ENCODE measurements at regions not wholly inside any gene's neighbourhood (a gene's known extent, or its start where the extent isn't known, plus 50 kb on each side); places are given as distances from the start of the nearest gene placed in this dataset.

DNA sequence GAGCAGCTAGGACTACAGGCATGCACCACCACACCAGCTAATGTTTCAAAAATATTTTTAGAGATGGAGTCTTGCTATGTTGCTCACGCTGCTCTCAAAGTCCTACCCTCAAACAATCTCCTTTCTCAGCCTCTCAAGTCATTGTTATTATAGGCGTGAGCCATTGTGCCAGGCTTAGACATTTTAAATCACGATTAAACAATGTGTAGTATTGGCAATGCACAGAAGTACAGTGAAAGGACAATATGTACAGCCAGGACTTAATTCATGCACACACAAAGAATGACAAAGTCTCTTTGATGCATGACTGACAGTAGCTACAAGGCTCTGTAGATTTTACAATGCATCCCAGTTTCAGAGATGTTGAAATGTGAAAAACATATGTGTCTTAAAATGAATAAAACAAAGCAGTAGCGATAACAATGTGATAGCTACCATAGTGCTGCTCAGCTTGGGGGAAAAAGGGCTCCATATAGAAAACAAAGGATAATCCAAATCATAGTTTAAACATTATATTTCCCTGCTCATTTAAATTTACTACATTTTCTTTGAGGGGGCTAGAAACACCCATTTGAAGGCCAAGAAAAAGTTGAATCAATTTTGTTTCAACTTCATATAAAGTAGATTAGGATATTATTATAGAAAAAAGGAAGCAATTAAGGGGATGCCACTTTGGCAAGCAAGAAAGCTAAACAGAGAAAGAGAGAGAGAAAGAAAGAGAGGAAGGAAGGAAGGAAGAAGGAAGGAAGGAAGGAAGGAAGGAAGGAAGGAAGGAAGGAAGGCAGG lies 272.4 kb upstream of the SMIM31 start:
- no peak for ATAC-seq (ENCODE audit: insufficient number of reproducible peaks, low FRiP score, low read depth)
- Histone ChIP-seq H3K4me3 (no peak overlapping the region), H3K4me1 (ENCODE audit: control insufficient read depth in 1 of 2, low read depth in 2 of 2) (no peaks in the 10 kb centered on the region), H3K27me3 (replicated peaks; ENCODE audit: insufficient read depth) (no peaks in the 10 kb centered on the region), H3K9me3 (no peaks in the 10 kb centered on the region), H3K27ac (no peak overlapping the region), H3K36me3 (no peaks in the 10 kb centered on the region)
- DNase-seq (ENCODE audit: low spot score) = no peak
- TF ChIP-seq, protein P1, sequence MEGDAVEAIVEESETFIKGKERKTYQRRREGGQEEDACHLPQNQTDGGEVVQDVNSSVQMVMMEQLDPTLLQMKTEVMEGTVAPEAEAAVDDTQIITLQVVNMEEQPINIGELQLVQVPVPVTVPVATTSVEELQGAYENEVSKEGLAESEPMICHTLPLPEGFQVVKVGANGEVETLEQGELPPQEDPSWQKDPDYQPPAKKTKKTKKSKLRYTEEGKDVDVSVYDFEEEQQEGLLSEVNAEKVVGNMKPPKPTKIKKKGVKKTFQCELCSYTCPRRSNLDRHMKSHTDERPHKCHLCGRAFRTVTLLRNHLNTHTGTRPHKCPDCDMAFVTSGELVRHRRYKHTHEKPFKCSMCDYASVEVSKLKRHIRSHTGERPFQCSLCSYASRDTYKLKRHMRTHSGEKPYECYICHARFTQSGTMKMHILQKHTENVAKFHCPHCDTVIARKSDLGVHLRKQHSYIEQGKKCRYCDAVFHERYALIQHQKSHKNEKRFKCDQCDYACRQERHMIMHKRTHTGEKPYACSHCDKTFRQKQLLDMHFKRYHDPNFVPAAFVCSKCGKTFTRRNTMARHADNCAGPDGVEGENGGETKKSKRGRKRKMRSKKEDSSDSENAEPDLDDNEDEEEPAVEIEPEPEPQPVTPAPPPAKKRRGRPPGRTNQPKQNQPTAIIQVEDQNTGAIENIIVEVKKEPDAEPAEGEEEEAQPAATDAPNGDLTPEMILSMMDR (IDR thresholded peaks at IDR 0.05) = no peak

DNA sequence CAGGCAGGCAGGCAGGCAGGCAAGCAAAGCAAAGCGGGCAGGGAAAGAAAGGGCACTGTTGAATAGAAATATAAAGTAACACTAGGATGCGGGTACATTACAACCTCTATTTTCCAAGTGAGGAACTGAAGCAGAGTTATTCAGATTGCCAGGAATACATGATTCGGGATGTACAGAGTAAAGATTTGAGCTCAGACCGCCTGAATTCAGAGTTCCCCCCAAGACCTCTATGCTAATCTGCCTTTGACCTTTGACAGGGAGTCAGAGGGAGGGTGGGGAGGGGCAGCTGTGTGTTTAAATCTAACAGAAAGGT lies 271.9 kb upstream of the SMIM31 start:
- DNase-seq (ENCODE audit: low spot score) (no peak), ATAC-seq (ENCODE audit: insufficient number of reproducible peaks, low FRiP score, low read depth) (no peak)
- TF ChIP-seq, protein P1 (IDR thresholded peaks at IDR 0.05) = no peak
- no peaks in the 10 kb centered on the region for H3K4me1 ChIP-seq (ENCODE audit: control insufficient read depth in 1 of 2, low read depth in 2 of 2)
- H3K9me3 ChIP-seq = no peaks in the 10 kb centered on the region
- no peak overlapping the region for H3K27ac ChIP-seq
- no peaks in the 10 kb centered on the region for H3K36me3 ChIP-seq
- no peak overlapping the region for H3K4me3 ChIP-seq
- H3K27me3 ChIP-seq (replicated peaks; ENCODE audit: insufficient read depth) = no peaks in the 10 kb centered on the region

DNA sequence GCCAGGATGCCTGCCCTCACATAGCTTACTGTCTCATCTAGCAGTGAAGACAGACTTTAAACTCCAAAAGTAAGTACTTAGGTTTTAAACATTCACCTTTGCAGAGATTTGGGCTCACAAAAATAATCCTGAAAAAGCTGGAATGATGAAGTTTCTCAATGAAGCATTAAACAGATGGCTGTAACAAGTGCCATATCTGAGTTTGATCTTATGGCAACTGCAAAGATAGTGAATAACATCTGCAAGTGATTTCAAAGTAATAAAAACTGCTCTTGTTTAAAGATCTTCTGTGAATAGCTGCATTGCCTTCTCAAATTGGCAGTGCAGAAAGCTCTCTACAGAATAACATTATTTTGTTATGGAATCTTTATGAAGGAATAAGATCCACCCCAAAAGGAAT lies 271.2 kb upstream of the SMIM31 start:
- TF ChIP-seq, protein P1 (IDR thresholded peaks at IDR 0.05) = no peak
- ATAC-seq (ENCODE audit: insufficient number of reproducible peaks, low FRiP score, low read depth) (no peak), DNase-seq (ENCODE audit: low spot score) (no peak)
- H3K27me3 ChIP-seq (replicated peaks; ENCODE audit: insufficient read depth) = no peaks in the 10 kb centered on the region
- H3K36me3 ChIP-seq = no peaks in the 10 kb centered on the region
- H3K27ac ChIP-seq = no peak overlapping the region
- no peak overlapping the region for H3K4me3 ChIP-seq
- H3K9me3 ChIP-seq = no peaks in the 10 kb centered on the region
- no peaks in the 10 kb centered on the region for H3K4me1 ChIP-seq (ENCODE audit: control insufficient read depth in 1 of 2, low read depth in 2 of 2)

DNA sequence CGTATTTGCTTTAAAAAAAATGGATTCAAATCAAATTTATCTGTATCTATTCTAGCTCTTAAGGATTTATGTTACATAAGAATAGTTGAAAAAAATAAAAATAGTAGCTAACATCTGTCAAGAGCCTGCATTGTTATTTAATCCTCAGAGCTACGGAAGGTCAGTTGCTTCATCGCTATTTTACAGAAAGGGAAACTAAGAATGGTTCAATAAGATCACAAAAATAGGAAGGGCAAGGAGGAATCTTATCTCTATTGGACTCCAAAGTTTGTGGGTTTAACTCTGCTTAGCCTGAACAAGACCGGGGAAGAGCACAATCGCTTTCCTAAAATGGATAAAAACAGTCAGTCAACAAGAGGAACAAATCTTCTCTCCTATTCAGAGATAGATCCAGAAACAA lies 270.2 kb upstream of the SMIM31 start:
- DNase-seq (ENCODE audit: low spot score) (no peak), ATAC-seq (ENCODE audit: insufficient number of reproducible peaks, low FRiP score, low read depth) (no peak)
- Histone ChIP-seq H3K9me3 (no peaks in the 10 kb centered on the region), H3K36me3 (no peaks in the 10 kb centered on the region), H3K27me3 (replicated peaks; ENCODE audit: insufficient read depth) (no peaks in the 10 kb centered on the region), H3K4me1 (ENCODE audit: control insufficient read depth in 1 of 2, low read depth in 2 of 2) (no peaks in the 10 kb centered on the region), H3K27ac (no peak overlapping the region), H3K4me3 (no peak overlapping the region)
- TF ChIP-seq, protein P1 (IDR thresholded peaks at IDR 0.05) = no peak

DNA sequence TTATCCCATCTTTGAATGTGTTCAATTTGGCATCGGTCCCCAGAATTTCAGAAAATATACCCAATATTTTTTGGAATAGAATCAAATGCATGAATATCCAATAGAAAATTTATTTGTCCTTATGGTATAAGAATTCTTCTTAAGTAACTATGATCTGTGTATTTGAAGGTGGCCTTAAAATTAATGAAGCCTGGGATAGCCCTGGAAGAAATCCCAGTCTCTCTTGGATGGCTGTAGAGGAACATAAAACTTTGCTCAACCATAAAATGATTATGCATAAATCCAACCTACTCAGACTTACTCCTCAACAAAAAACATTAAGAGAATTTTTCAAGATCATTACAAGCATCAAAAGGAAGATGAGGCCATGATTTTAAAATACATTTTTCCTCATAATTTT lies 269.4 kb upstream of the SMIM31 start:
- no peak for DNase-seq (ENCODE audit: low spot score)
- Histone ChIP-seq H3K36me3 (no peaks in the 10 kb centered on the region), H3K9me3 (no peaks in the 10 kb centered on the region), H3K27ac (no peak overlapping the region), H3K4me1 (ENCODE audit: control insufficient read depth in 1 of 2, low read depth in 2 of 2) (no peaks in the 10 kb centered on the region), H3K4me3 (no peak overlapping the region), H3K27me3 (replicated peaks; ENCODE audit: insufficient read depth) (no peaks in the 10 kb centered on the region)
- TF ChIP-seq, protein P1 (IDR thresholded peaks at IDR 0.05) = no peak
- ATAC-seq (ENCODE audit: insufficient number of reproducible peaks, low FRiP score, low read depth) = no peak
